H1 (cell line): ENCODE measurements at regions not wholly inside any gene's neighbourhood (a gene's known extent, or its start where the extent isn't known, plus 50 kb on each side); places are given as distances from the start of the nearest gene placed in this dataset.

Experiments
- CTCF ChIA-PET: fragments of 300-600 bp; sonication (Branson Sonifier 250); formaldehyde crosslinking; loops from one replicate; lab custom pipeline; 2021; ENCODE audit not compliant: partially characterized antibody; lab: Charles Lee
- POLR2A ChIA-PET: fragments of 300-600 bp; sonication (Branson Sonifier 250); formaldehyde crosslinking; loops from one replicate; lab custom pipeline; 2021; ENCODE audit warnings: inconsistent platforms; ENCODE audit not compliant: partially characterized antibody; lab: Charles Lee
- DNase-seq, 2 experiments: peaks; one replicate each; pipeline versions ENCODE4 v3.0.0 to v3.0.0-alpha.2; 2010 to 2022; ENCODE audit warnings: low spot score in 2 of 2, low read depth in 1 of 2, mixed read lengths in 1 of 2
- FAIRE-seq: peaks from 2 replicates; lab custom pipeline; 2011; peaks lifted over from hg19 to GRCh38; lab: Jason Lieb, UNC
- H2AFZ ChIP-seq: 2 replicates; pipeline ENCODE4 v1.8.1; 2012; ENCODE audit warnings: low read length, inconsistent platforms
- H2AK5ac ChIP-seq: 2 replicates; pipeline ENCODE4 v1.6.1; 2013; ENCODE audit warnings: low read depth, low read length
- H2BK120ac ChIP-seq: replicated peaks from 2 replicates; pipeline ENCODE3; 2013; ENCODE audit warnings: low read depth, low read length, inconsistent platforms
- H2BK12ac ChIP-seq: 2 replicates; pipeline ENCODE4 v1.6.1; 2013; ENCODE audit warnings: low read depth, low read length
- H2BK15ac ChIP-seq: 2 replicates; pipeline ENCODE4 v1.6.1; 2013; ENCODE audit warnings: low read length
- H2BK20ac ChIP-seq: 2 replicates; pipeline ENCODE4 v1.6.1; 2013; ENCODE audit warnings: low read length
- H2BK5ac ChIP-seq: 2 replicates; pipeline ENCODE4 v1.6.1; 2013; ENCODE audit warnings: low read depth, low read length
- H3K14ac ChIP-seq: 2 replicates; pipeline ENCODE4 v1.6.1; 2013; ENCODE audit warnings: inconsistent platforms; ENCODE audit not compliant: insufficient read length
- H3K18ac ChIP-seq: 2 replicates; pipeline ENCODE4 v1.6.1; 2013; ENCODE audit warnings: low read length; ENCODE audit errors: extremely low read depth
- H3K23ac ChIP-seq: 2 replicates; pipeline ENCODE4 v1.6.1; 2013; ENCODE audit warnings: inconsistent platforms; ENCODE audit not compliant: insufficient read length
- H3K23me2 ChIP-seq: 2 replicates; pipeline ENCODE4 v1.6.1; 2013; ENCODE audit warnings: low read depth, low read length
- H3K27ac ChIP-seq: 2 replicates; pipeline ENCODE4 v1.6.1; 2011; ENCODE audit warnings: low read depth, low read length, inconsistent platforms
- H3K27me3 ChIP-seq, 4 experiments: replicated peaks in 1 of 4; 1 replicate in 1 of 4; 2 replicates in 3 of 4; pipeline versions ENCODE4 v1.6.1 to v1.8.1; 2011 to 2013; ENCODE audit warnings: low read length in 3 of 4, mild to moderate bottlenecking in 3 of 4, inconsistent platforms in 2 of 4, mixed read lengths in 2 of 4, moderate library complexity in 1 of 4; ENCODE audit not compliant: control insufficient read depth in 3 of 4, insufficient read depth in 3 of 4; ENCODE audit errors: extremely low read depth in 1 of 4
- H3K36me3 ChIP-seq, 4 experiments: 2 replicates each; pipeline versions ENCODE4 v1.6.1 to v1.8.1; 2011 to 2013; ENCODE audit warnings: mild to moderate bottlenecking in 4 of 4, low read length in 3 of 4, moderate library complexity in 2 of 4, control low read depth in 1 of 4, inconsistent platforms in 1 of 4; ENCODE audit not compliant: insufficient read depth in 4 of 4, control insufficient read depth in 2 of 4
- H3K4ac ChIP-seq: replicated peaks from 2 replicates; pipeline ENCODE3; 2013; ENCODE audit warnings: low read length, low read depth, mixed read lengths, inconsistent platforms; ENCODE audit not compliant: insufficient read length
- H3K4me1 ChIP-seq, 4 experiments: replicated peaks in 1 of 4; 1 replicate in 1 of 4; 2 replicates in 3 of 4; pipeline versions ENCODE4 v1.6.1 to v1.8.1; 2011 to 2013; ENCODE audit warnings: low read length in 3 of 4, inconsistent platforms in 2 of 4, mixed read lengths in 1 of 4; ENCODE audit not compliant: insufficient read depth in 4 of 4, control insufficient read depth in 3 of 4
- H3K4me2 ChIP-seq, 2 experiments: 2 replicates each; pipeline versions ENCODE4 v1.6.1 to v1.8.1; 2011 to 2013; ENCODE audit warnings: low read depth in 2 of 2, low read length in 2 of 2, control low read depth in 1 of 2, inconsistent platforms in 1 of 2, mild to moderate bottlenecking in 1 of 2; ENCODE audit not compliant: insufficient read depth in 1 of 2
- H3K4me3 ChIP-seq, 4 experiments: fragments of 200-600, 300-600 bp in 1 of 4; sonication (generic), shearing (Covaris generic), sonication (Bioruptor Twin) in 1 of 4; 2 replicates each; pipeline versions ENCODE4 v1.5.1 to v1.8.1; 2011 to 2016; ENCODE audit warnings: low read length in 4 of 4, low read depth in 3 of 4, control low read depth in 2 of 4, inconsistent platforms in 2 of 4, mild to moderate bottlenecking in 2 of 4, mixed read lengths in 1 of 4, moderate library complexity in 1 of 4; ENCODE audit not compliant: insufficient read depth in 2 of 4; ENCODE audit errors: extremely low read depth in 1 of 4
- H3K56ac ChIP-seq: replicated peaks from 2 replicates; pipeline ENCODE3; 2013; ENCODE audit warnings: low read depth, mild to moderate bottlenecking, mixed read lengths, low read length, inconsistent platforms; ENCODE audit not compliant: insufficient read length
- H3K79me1 ChIP-seq: 2 replicates; pipeline ENCODE4 v1.6.1; 2013; ENCODE audit warnings: low read depth, low read length, control low read depth
- H3K79me2 ChIP-seq, 2 experiments: 2 replicates each; pipeline versions ENCODE4 v1.6.1 to v1.8.1; 2012 to 2013; ENCODE audit warnings: low read length in 2 of 2, mild to moderate bottlenecking in 2 of 2, inconsistent platforms in 1 of 2; ENCODE audit not compliant: insufficient read depth in 2 of 2, control insufficient read depth in 1 of 2
- H3K9ac ChIP-seq, 4 experiments: replicated peaks in 1 of 4; 1 replicate in 1 of 4; 2 replicates in 3 of 4; pipeline versions ENCODE4 v1.6.1 to v1.8.1; 2011 to 2013; ENCODE audit warnings: low read depth in 3 of 4, low read length in 3 of 4, control low read depth in 2 of 4, mild to moderate bottlenecking in 2 of 4, moderate library complexity in 2 of 4, inconsistent platforms in 1 of 4; ENCODE audit errors: extremely low read depth in 1 of 4
- H3K9me3 ChIP-seq, 2 experiments: 2 replicates each; pipeline versions ENCODE4 v1.6.1 to v1.8.1; 2012 to 2013; ENCODE audit warnings: mild to moderate bottlenecking in 2 of 2, moderate library complexity in 2 of 2, control low read depth in 1 of 2, inconsistent platforms in 1 of 2, low read depth in 1 of 2, low read length in 1 of 2, mixed read lengths in 1 of 2; ENCODE audit not compliant: insufficient read depth in 2 of 2
- H4K20me1 ChIP-seq, 2 experiments: replicated peaks in 1 of 2; 2 replicates each; pipeline versions ENCODE3 to v1.8.1; 2011 to 2013; ENCODE audit warnings: inconsistent platforms in 2 of 2, low read length in 2 of 2, mild to moderate bottlenecking in 1 of 2; ENCODE audit not compliant: insufficient read depth in 2 of 2, control insufficient read depth in 1 of 2
- H4K5ac ChIP-seq: 2 replicates; pipeline ENCODE4 v1.6.1; 2013; ENCODE audit warnings: low read length, low read depth, mixed read lengths, inconsistent platforms; ENCODE audit not compliant: insufficient read length
- H4K8ac ChIP-seq: 2 replicates; pipeline ENCODE4 v1.8.0; 2013; ENCODE audit warnings: mild to moderate bottlenecking, moderate library complexity, low read length, inconsistent platforms; ENCODE audit not compliant: insufficient read depth; ENCODE audit errors: extremely low read depth
- H4K91ac ChIP-seq: replicated peaks from 2 replicates; pipeline ENCODE3; 2013; ENCODE audit warnings: low read length, mixed read lengths, inconsistent platforms; ENCODE audit not compliant: insufficient read length
- CBX5 ChIP-seq: fragments of 300-800, 300-1000 bp; sonication (generic); IDR thresholded peaks from 2 replicates; pipeline ENCODE4 v1.7.1; 2016; ENCODE audit warnings: antibody characterized with exemption, low read length, low read depth
- CBX8 ChIP-seq: fragments of 300-800, 300-1000 bp; sonication (generic); IDR thresholded peaks from 2 replicates; pipeline ENCODE4 v1.7.1; 2016; ENCODE audit warnings: low read depth, low read length, borderline replicate concordance
- CHD1 ChIP-seq: IDR thresholded peaks from 2 replicates; pipeline ENCODE4 v1.6.1; 2012; ENCODE audit warnings: low read depth, low read length, improper control_type of control experiment
- FOSL1 ChIP-seq: IDR thresholded peaks from 2 replicates; pipeline ENCODE4 v1.6.1; 2011; ENCODE audit warnings: mild to moderate bottlenecking, low read depth, low read length, moderate library complexity; ENCODE audit not compliant: insufficient read depth
- HDAC6 ChIP-seq: IDR thresholded peaks from one replicate; pipeline ENCODE4 v1.7.1; 2012; ENCODE audit warnings: low read depth, mild to moderate bottlenecking, inconsistent platforms, low read length, moderate library complexity
- RBBP5 ChIP-seq: IDR thresholded peaks from 2 replicates; pipeline ENCODE4 v1.7.1; 2012; ENCODE audit warnings: low read depth, mild to moderate bottlenecking, inconsistent platforms, low read length, moderate library complexity, borderline replicate concordance
- WGBS, 2 experiments: shearing (Covaris generic) in 1 of 2; methylation state at CpG; one replicate each; pipeline versions ENCODE4 v1.1.6 to v1.1.7; 2013 to 2015; ENCODE audit warnings: low lambda C conversion rate in 2 of 2, mixed read lengths in 2 of 2, inconsistent platforms in 1 of 2, low coverage in 1 of 2, missing lambda C conversion rate in 1 of 2; ENCODE audit not compliant: insufficient replicate concordance in 2 of 2, insufficient coverage in 1 of 2, insufficient read length in 1 of 2; ENCODE audit errors: extremely low coverage in 1 of 2, missing lambda C conversion rate in 1 of 2; 5-methylcytosine and 5-hydroxymethylcytosine counted together

DNA sequence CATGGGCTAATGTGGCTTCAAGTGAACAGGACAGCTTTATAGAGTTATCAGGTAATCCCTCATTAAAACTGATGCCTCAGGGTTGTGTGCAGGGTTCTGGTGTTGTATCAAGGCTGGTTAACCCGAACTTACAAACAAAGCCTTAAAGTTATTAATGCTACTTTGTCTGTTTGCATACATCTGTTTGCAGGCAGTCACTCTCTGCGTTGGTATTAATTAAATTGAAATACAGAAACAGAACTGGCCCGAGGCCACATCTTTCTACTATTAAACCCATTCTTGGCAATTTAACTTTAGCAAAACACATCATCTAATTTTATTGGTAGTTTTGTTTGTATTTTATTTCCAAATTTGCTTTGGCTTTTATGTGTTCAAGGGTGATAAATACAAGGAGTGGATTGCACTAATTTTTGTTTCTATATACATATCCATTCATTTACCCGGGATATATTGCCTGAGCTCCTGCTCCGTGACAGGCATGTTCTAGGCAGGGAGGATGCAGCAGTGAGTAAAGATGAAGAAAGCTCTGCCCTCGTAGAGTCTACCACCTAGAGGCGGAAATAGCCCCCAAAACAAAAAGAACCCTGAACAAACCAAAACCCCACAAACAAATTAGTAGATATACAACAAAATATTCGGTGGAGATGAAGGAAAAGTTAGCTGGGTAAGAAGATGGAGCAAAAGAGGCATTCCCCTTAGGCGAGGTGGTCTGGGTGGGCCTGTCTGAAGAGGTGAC lies 164.2 kb downstream of the MACROH2A1 start:
- TF ChIP-seq FOSL1 (no peak), HDAC6 (no peak), CBX8 (no peak), RBBP5 (no peak), CHD1 (no peak), CBX5 (no peak)
- Histone ChIP-seq H3K18ac (no peak overlapping the region), H2BK5ac (no peak overlapping the region), H3K27ac (no peak overlapping the region), H3K4me3 (no peak overlapping the region), H3K36me3 (no peaks in the 10 kb centered on the region), H3K14ac (no peak overlapping the region), H3K4ac (no peak overlapping the region), H3K27me3 (no peaks in the 10 kb centered on the region), H3K9ac (no peak overlapping the region), H4K91ac (no peak overlapping the region), H2AK5ac (no peak overlapping the region), H3K79me2 (no peaks in the 10 kb centered on the region), H2BK12ac (no peak overlapping the region), H3K4me2 (no peak overlapping the region), H2BK15ac (no peak overlapping the region), H3K23me2 (no peaks in the 10 kb centered on the region), H2BK120ac (no peak overlapping the region), H4K20me1 (no peaks in the 10 kb centered on the region), H4K8ac (no peak overlapping the region), H2AFZ (no peak overlapping the region), H4K5ac (no peak overlapping the region), H3K9me3 (no peaks in the 10 kb centered on the region), H3K23ac (no peak overlapping the region), H3K79me1 (no peaks in the 10 kb centered on the region), H3K4me1 (peaks cover 0 to 3% (median 2%) of the 10 kb centered on the region in 4 experiments; a peak in 6 of 7 replicates), H2BK20ac (no peak overlapping the region), H3K56ac (no peak overlapping the region)
- 86% methylated on average over 9 of the region's 9 CpGs; no CpG with 5 or more reads in 1 of the 2 experiments for WGBS, 2 experiments
- FAIRE-seq (no peak), DNase-seq (no peak)
- ChIA-PET POLR2A (no interaction called here), CTCF (interaction anchor here (0.9 to 3.3 kb wide), 5 partner anchors 9 to 198 kb away, joined by 3 to 17 read pairs (median 4); no protein-coding TSS in a partner anchor)
